Loucy (cell line): ENCODE measurements at regions not wholly inside any gene's neighbourhood (a gene's known extent, or its start where the extent isn't known, plus 50 kb on each side); places are given as distances from the start of the nearest gene placed in this dataset.

Source experiments
- H2AFZ ChIP-seq: fragments of 200-600 bp; sonication (generic); 2 replicates; pipeline ENCODE4 v1.6.0; 2016; ENCODE audit warnings: antibody characterized with exemption, mild to moderate bottlenecking, low read length, moderate library complexity
- H3F3A ChIP-seq: fragments of 200-600 bp; 2 replicates; pipeline ENCODE4 v1.6.0; 2016; ENCODE audit warnings: antibody characterized with exemption, low read depth, mild to moderate bottlenecking
- H3K27me3 ChIP-seq: fragments of 200-600 bp; sonication (generic); 2 replicates; pipeline ENCODE4 v1.6.1; 2014; ENCODE audit warnings: low read length, mild to moderate bottlenecking; ENCODE audit not compliant: insufficient read depth, poor library complexity, severe bottlenecking
- H3K36me3 ChIP-seq: fragments of 200-600 bp; sonication (generic); 2 replicates; pipeline ENCODE4 v1.6.1; 2016; ENCODE audit warnings: low read length; ENCODE audit not compliant: insufficient read depth
- H3K4me1 ChIP-seq: fragments of 200-600 bp; sonication (generic); 2 replicates; pipeline ENCODE4 v1.5.1; 2014; ENCODE audit warnings: low read length, mild to moderate bottlenecking; ENCODE audit not compliant: insufficient read depth, poor library complexity, severe bottlenecking
- H3K4me2 ChIP-seq: fragments of 200-600 bp; sonication (generic); 2 replicates; pipeline ENCODE4 v1.6.0; 2014; ENCODE audit warnings: antibody characterized with exemption, low read length, low read depth, mild to moderate bottlenecking; ENCODE audit not compliant: poor library complexity, severe bottlenecking
- H3K4me3 ChIP-seq: fragments of 200-600 bp; sonication (generic); 2 replicates; pipeline ENCODE4 v1.5.1; 2014; ENCODE audit warnings: low read length, mild to moderate bottlenecking, mixed read lengths; ENCODE audit not compliant: poor library complexity, severe bottlenecking
- H3K79me2 ChIP-seq: fragments of 200-600 bp; sonication (generic); 2 replicates; pipeline ENCODE4 v1.6.1; 2014; ENCODE audit warnings: low read length; ENCODE audit not compliant: insufficient read depth
- H3K9ac ChIP-seq: fragments of 200-600 bp; sonication (generic); 2 replicates; pipeline ENCODE4 v1.6.0; 2014; ENCODE audit warnings: mild to moderate bottlenecking, low read depth, low read length, moderate library complexity; ENCODE audit not compliant: poor library complexity, severe bottlenecking
- H3K9me2 ChIP-seq: fragments of 200-600 bp; sonication (generic); replicated peaks from 2 replicates; pipeline ENCODE4 v1.6.1; 2016; ENCODE audit warnings: low read depth, low read length, mixed read lengths
- H3K9me3 ChIP-seq: fragments of 200-600 bp; sonication (generic); 2 replicates; pipeline ENCODE4 v1.6.1; 2014; ENCODE audit warnings: mild to moderate bottlenecking, antibody characterized with exemption, low read length, low read depth; ENCODE audit not compliant: insufficient read depth
- H4K20me1 ChIP-seq: fragments of 200-600 bp; sonication (generic); 2 replicates; pipeline ENCODE4 v1.6.0; 2014; ENCODE audit warnings: antibody characterized with exemption, low read length, mild to moderate bottlenecking; ENCODE audit not compliant: insufficient read depth, poor library complexity, severe bottlenecking
- EZH2phosphoT487 ChIP-seq: fragments of 200-600 bp; IDR thresholded peaks from 2 replicates; pipeline ENCODE4 v1.6.1; 2018; ENCODE audit warnings: antibody characterized with exemption, mild to moderate bottlenecking, moderate library complexity, borderline replicate concordance
- TF ChIP-seq, protein P1 (sequence below): fragments of 200-600 bp; sonication (generic); conservative IDR thresholded peaks from 2 replicates; pipeline ENCODE4 v1.5.1; 2014; ENCODE audit warnings: mild to moderate bottlenecking, antibody characterized with exemption, low read length

GRCh38 chr15:36469311-36469966 is 110.0 kb upstream of the CDIN1 start:
- H3K9me3 ChIP-seq, result no peaks in the 10 kb centered on the region
- H3K9me2 ChIP-seq, result no peaks in the 10 kb centered on the region
- H2AFZ ChIP-seq, result no peak overlapping the region
- H3F3A ChIP-seq, result no peaks in the 10 kb centered on the region
- no peak for TF ChIP-seq EZH2phosphoT487
- TF ChIP-seq, protein P1, sequence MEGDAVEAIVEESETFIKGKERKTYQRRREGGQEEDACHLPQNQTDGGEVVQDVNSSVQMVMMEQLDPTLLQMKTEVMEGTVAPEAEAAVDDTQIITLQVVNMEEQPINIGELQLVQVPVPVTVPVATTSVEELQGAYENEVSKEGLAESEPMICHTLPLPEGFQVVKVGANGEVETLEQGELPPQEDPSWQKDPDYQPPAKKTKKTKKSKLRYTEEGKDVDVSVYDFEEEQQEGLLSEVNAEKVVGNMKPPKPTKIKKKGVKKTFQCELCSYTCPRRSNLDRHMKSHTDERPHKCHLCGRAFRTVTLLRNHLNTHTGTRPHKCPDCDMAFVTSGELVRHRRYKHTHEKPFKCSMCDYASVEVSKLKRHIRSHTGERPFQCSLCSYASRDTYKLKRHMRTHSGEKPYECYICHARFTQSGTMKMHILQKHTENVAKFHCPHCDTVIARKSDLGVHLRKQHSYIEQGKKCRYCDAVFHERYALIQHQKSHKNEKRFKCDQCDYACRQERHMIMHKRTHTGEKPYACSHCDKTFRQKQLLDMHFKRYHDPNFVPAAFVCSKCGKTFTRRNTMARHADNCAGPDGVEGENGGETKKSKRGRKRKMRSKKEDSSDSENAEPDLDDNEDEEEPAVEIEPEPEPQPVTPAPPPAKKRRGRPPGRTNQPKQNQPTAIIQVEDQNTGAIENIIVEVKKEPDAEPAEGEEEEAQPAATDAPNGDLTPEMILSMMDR, result no peak
- H3K4me1 ChIP-seq, result no peaks in the 10 kb centered on the region
- no peaks in the 10 kb centered on the region for H4K20me1 ChIP-seq
- H3K36me3 ChIP-seq, result no peaks in the 10 kb centered on the region
- H3K4me2 ChIP-seq, result no peak overlapping the region
- H3K4me3 ChIP-seq, result no peak overlapping the region
- H3K27me3 ChIP-seq, result no peaks in the 10 kb centered on the region
- no peak overlapping the region for H3K9ac ChIP-seq
- no peaks in the 10 kb centered on the region for H3K79me2 ChIP-seq

- H3F3A ChIP-seq, result no peaks in the 10 kb centered on the region
- H3K9ac ChIP-seq, result no peak overlapping the region
- no peaks in the 10 kb centered on the region for H3K27me3 ChIP-seq
- no peak overlapping the region for H3K4me2 ChIP-seq
- no peaks in the 10 kb centered on the region for H3K36me3 ChIP-seq
- no peaks in the 10 kb centered on the region for H3K9me3 ChIP-seq
- no peaks in the 10 kb centered on the region for H3K79me2 ChIP-seq
- TF ChIP-seq, protein P1, result no peak
- no peak for TF ChIP-seq EZH2phosphoT487
- H3K9me2 ChIP-seq, result no peaks in the 10 kb centered on the region
- no peak overlapping the region for H2AFZ ChIP-seq
- H3K4me1 ChIP-seq, result no peaks in the 10 kb centered on the region
- no peaks in the 10 kb centered on the region for H4K20me1 ChIP-seq
- H3K4me3 ChIP-seq, result no peak overlapping the region
These were observed 106.8 kb upstream of the CDIN1 start for GRCh38 chr15:36472672-36473071.

DNA sequence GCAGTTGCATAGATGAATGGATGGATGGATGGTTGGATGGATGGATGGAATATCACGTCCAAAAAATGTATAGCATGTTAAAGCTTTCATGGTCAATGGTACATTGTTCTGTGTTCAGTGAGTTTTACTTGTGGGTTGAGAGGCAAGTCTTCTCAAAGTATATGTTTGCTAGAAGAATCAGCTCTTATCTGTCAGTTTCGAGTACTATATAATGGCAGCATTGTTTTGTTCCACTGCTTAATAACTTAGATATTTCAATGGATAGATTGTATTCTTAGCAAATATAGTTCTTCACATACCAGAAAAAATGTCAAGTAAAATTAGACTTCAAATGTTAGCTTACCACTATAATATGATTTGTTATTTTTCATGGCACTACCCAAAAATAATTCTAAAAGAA is 100.9 kb upstream of the CDIN1 start:
- no peaks in the 10 kb centered on the region for H3F3A ChIP-seq
- no peak overlapping the region for H3K9ac ChIP-seq
- H3K4me2 ChIP-seq, result no peak overlapping the region
- no peaks in the 10 kb centered on the region for H3K9me3 ChIP-seq
- H3K27me3 ChIP-seq, result no peaks in the 10 kb centered on the region
- H2AFZ ChIP-seq, result no peak overlapping the region
- no peaks in the 10 kb centered on the region for H3K4me1 ChIP-seq
- no peaks in the 10 kb centered on the region for H3K9me2 ChIP-seq
- no peaks in the 10 kb centered on the region for H3K79me2 ChIP-seq
- TF ChIP-seq, protein P1, result no peak
- no peaks in the 10 kb centered on the region for H4K20me1 ChIP-seq
- no peaks in the 10 kb centered on the region for H3K36me3 ChIP-seq
- no peak overlapping the region for H3K4me3 ChIP-seq
